Hepatocyte (in vitro differentiated cells): ENCODE measurements at regions not wholly inside any gene's neighbourhood (a gene's known extent, or its start where the extent isn't known, plus 50 kb on each side); places are given as distances from the start of the nearest gene placed in this dataset.

ENCODE experiments used
- CTCF ChIP-seq: fragments of 200-600 bp; sonication (generic); IDR thresholded peaks from 2 replicates; pipeline ENCODE4 v1.5.1; 2016; ENCODE audit warnings: antibody characterized with exemption, mild to moderate bottlenecking; ENCODE audit not compliant: poor library complexity
- EZH2 ChIP-seq: fragments of 200-600 bp; sonication (generic); IDR thresholded peaks from 2 replicates; pipeline ENCODE4 v1.6.1; 2016; ENCODE audit warnings: antibody characterized with exemption, mild to moderate bottlenecking, borderline replicate concordance
- EZH2phosphoT487 ChIP-seq: fragments of 200-600 bp; sonication (generic); IDR thresholded peaks from one replicate; pipeline ENCODE4 v1.6.1; 2018; ENCODE audit warnings: antibody characterized with exemption, mild to moderate bottlenecking, low read depth, moderate library complexity; ENCODE audit not compliant: unreplicated experiment, severe bottlenecking

GRCh38 chr17:73773702-73774101 is 129.5 kb upstream of the SDK2 start:
- TF ChIP-seq CTCF = no peak
- no peak for TF ChIP-seq EZH2phosphoT487
- no peak for TF ChIP-seq EZH2
